Activated T-cell treated with anti-CD3 and anti-CD28 coated beads, Interleukin-2, amount 50 U/mL, for 48 hours (primary cell): ENCODE measurements at regions not wholly inside any gene's neighbourhood (a gene's known extent, or its start where the extent isn't known, plus 50 kb on each side); places are given as distances from the start of the nearest gene placed in this dataset.
"Not testable (repeated sequence)": the region's sequence is repeated elsewhere in the genome, so short reads cannot be mapped to it uniquely, and the experiment has no call there.

Experiments used
- DNase-seq, 2 experiments: peaks; one replicate each; pipeline ENCODE4 v3.0.0-alpha.2; 2020

DNA sequence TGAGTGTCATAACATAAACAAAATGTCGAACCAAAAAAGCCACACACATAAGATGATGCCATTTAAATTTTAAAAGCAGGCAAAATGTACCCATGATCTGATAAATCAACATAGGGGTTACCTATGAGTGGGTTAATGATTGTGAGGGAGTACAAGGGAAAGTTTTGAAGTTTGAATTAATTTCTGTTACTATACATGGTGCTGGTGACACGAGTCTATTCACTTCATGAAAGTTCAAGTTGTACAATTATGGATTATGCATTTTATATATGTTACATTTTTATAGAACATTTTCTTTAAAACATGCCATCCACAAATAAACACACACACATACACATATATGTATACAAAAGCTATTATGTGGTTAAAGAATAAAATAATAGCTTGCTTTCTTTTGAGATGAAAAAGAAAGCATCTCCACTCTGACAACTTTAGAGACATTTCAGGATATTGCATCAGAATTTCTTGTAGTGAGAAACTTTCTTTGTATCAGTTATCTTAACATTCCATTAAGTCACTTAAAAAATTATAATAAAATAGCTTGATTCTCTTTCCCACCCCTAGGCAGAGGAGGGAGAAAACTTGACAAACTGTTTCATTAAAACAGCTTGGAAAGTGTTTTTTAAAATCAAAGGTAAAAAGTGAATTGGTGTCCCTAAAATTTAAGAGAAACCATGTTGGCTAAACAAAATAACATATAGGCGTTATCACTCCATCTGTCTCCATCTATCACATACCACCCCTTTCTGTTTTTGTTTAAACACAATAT lies 891.8 kb upstream of the NDST4 start:
- DNase-seq = no peak

DNA sequence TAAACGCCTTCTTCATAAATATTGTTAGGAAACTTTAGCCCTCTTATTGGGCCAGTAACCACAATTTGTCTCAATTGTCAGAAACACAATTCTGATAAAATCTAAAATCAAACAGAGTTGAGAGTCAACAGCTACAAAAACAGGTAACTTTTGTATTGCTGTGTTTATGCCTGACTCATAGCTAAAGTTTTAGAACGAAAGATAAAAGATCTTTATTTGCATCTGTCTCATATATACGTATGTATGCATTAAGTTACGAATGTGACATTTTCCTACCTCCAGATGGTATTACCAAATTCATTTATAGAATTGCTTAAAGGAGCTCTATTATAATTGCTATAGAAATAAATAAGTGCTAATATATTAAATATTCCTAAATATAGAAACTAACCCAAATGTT lies 887.9 kb upstream of the NDST4 start:
- DNase-seq = no peak

- no peak for DNase-seq
Measured at GRCh38 chr4:115986573-115986972, 873.2 kb upstream of the NDST4 start.

DNA sequence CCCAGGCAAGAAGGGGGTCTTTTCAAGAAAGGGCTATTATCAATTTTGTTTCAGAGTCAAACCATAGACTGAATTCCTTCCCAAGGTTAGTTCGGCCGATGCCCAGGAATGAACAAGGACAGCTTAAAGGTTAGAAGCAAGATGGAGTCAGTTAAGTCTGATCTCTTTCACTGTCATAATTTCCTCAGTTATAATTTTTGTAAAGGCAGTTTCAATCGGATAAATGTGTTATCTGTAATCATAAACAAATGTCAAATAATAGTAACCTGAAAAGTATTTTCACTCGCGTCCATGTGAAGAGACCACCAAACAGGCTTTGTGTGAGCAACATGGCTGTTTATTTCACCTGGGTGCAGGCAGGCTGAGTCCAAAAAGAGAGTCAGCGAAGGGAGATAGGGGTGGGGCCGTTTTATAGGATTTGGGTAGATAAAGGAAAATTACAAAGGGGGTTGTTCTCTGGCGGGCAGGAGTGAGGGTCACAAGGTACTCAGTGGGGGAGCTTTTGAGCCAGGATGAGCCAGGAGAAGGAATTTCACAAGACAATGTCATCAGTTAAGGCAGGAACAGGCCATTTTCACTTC lies 862.1 kb upstream of the NDST4 start:
- not testable (repeated sequence) for DNase-seq

DNA sequence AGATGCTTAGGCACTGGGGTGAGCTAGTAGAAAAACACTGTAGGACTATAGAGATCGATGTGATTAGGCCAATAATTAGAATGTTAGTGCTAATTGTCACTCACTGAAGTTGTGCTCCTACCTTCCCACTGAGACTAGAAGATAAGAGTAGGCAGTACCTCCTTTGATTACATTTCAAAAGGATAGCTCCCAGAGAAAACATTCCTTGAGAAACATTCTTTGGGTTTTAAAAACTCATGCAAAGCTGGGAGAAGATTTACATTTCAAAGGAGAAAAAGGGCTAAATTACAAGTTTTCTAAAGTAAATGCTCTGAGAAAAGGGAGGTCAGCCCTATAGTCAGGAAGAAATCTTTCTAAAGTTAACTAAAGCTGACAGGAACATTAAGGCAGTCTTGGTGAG lies 860.3 kb upstream of the NDST4 start:
- no peak for DNase-seq

GRCh38 chr4:115972967-115973366 lies 859.5 kb upstream of the NDST4 start:
- no peak for DNase-seq

GRCh38 chr4:115970859-115971258 lies 857.4 kb upstream of the NDST4 start:
- DNase-seq = no peak

DNA sequence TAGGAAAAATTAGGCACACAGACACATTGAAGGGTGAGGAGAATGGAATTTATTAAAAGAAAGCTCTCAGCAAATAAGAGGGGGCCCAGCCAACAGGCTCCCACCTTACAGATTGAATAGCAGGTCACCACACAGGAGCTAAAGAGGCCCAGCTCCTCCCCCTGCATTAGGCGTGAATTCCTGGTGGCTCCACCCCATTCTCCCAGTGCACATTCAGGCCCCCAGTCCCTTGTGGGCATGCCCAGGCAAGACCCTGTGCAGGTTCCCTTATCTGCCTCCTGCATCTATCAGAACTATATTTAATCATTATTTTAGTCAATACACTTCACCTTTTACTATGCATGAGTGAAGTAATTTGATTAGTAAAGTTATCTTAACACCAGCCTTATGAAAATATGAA lies 856.3 kb upstream of the NDST4 start:
- no peak for DNase-seq

DNA sequence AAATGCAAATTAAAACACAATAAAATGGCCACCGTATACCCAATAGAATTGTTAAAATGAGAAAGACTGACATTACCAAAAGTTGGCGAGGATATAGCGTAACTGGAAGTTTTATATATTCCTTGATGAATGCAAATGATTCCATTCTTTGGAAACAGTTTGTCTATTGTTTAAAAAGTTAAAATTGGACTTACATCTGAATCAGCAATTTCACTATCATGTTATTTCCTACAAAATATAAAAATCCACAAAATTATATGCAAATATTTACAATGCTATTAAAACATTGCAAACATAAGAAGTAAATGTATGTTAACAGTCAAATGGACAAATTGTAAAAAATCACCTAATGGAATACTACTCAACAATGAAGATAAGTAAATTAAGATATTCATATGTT lies 852.2 kb upstream of the NDST4 start:
- DNase-seq = no peak

- not testable (repeated sequence) for DNase-seq
Measured at GRCh38 chr4:115956054-115956796, 842.8 kb upstream of the NDST4 start.

DNA sequence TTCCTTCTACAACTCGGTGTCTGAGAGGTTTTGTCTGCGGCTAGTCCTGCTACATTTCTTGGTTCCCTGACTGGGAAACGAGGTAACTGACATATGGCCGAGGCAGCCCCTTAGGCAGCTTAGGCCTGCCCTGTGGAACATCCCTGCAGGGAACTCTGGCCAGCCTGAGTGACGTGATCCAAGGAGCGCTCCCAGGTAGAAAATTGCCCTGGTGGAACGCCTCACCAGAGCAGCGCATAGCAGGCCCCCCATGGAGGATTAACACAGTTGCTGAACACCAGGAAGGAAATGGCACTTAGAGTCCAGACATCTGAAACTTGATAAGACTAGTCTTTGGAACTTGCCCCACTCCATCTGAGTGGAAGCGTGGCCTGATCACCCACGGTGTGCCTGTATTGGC lies 837.4 kb upstream of the NDST4 start:
- no peak for DNase-seq

DNA sequence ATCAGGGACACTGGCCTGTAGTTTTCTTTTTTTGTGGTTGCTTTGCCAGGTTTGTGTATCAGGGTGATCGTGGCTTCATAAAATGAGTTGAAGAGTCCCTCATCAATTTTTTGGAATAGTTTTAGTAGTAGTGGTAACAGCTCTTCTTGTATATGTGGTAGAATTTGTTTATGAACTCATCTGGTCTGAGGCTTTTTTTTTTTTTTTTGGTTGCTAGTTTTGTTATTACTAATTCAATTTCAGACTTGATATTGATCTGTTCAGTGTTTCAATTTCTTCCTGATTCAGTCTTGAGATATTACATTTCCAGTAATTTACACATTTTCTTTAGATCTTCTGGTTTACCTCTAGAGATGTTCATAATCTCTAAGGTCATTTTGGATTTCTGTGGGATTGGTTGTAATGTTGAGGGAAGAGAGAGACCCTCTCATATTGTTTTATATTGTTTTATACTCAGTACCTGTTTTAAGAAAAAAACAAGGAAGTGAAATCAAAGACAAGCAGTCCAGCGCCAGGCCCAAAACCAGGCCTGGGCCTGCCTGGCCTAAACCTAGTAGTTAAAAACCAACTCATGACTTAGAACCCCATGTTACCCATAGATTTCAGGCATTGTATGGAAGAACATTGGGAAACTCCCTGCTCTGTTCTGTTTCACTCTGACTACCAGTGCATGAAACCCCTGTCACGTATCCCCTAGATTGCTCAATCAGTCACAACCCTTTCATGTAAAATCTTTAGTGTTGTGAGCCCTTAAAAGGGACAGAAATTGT lies 836.7 kb upstream of the NDST4 start:
- DNase-seq = not testable (repeated sequence)

- no peak for DNase-seq
Measured at GRCh38 chr4:115945026-115945425, 831.6 kb upstream of the NDST4 start.

DNA sequence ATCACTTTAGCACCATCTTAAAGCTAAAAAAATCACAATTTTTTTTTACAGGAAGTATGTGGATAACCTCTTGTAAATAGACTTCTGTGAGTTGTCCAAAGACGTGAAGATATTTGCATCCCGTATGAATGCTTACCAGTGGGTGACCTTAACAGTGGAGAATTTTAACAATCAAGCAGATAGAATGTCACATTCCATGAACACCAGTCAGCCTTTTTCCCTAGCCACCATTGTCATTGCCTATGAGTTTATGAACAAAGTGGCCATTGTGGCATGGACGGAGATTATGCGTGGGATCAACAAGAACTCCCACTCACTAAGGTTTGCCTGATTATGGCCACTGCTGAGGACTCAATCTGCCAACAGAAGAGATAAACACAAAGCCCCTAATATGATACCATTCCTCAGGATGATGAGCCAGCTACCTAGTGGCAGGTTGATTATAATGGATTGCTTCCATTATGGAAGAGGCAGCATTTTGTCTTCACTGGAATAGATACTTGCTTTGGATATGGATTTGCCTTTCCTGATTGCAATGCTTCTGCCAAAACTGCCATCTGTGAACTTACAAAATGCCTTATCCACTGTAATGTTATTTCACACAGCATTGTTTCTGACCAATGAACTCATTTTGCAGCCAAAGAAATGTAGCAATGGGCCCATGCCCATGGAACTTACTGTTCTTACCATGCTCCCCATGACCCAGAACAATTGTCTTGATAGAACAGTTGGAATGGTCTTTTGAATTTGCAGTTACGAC lies 830.9 kb upstream of the NDST4 start:
- DNase-seq = no peak

DNA sequence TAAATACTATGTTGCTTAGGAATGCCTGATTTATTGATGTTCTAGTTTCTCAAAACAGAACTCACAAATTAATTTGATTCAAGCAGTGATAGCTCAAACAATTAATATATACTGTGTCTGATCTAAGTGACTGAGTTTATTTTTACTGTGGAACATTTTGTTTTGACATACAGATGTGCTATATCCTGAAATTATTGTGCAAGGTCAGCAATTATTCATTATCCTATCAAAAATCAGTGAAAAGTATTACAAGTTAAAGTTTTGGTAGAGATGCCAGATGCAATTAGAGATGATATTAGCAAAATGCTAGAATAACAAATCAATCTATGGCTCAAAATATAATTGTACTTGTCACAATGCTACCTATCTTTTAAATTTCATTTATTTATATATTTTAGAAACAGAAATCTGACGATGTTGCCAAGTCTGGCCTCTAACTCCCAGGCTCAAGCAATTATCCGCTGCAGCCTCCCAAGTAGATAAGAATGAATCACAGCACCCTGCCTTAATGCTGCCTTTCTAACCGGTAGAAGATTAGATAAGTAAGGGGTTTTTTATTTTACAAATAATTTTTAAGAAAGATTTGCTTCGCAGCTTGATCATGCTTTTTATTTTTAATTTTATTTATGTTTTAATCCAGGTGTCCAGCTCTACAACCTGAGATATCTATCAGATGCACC lies 825.5 kb upstream of the NDST4 start:
- no peak for DNase-seq

- no peak for DNase-seq
Measured at GRCh38 chr4:115929373-115929772, 816.0 kb upstream of the NDST4 start.

- no peak for DNase-seq
Measured at GRCh38 chr4:115927382-115927781, 814.0 kb upstream of the NDST4 start.

DNA sequence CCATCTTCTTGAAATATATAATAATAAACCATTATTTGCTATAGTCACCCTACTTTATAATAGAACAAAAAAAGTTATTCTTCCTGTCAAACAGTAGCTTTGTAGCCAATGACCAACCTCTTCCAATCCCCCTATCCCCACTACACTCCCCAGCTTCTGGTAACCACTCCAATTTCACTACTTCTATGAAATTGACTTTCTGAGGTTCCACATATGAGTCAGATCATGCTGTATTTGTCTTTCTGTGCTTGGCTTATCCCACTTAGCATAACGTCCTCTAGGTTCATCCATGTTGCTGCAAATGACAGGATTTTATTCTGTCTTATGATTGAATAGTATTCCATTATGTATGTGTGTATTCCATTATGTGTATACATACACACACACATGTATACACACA lies 809.7 kb upstream of the NDST4 start:
- no peak for DNase-seq

DNA sequence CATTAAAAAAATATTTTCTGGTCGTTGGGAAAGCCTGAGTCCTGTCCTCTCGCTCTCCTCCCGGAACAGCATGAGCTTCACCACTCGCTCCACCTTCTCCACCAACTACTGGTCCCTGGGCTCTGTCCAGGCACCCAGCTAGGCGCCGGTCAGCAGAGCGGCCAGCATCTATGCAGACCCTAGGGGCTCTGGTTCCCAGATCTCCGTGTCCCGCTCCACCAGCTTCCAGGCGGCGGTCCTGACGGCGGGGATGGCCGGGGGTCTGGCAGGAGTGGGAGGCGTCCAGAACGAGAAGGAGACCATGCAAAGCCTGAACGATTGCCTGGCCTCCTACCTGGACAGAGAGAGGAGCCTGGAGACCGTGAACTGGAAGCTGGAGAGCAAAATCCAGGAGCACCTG lies 807.2 kb upstream of the NDST4 start:
- DNase-seq = no peak

DNA sequence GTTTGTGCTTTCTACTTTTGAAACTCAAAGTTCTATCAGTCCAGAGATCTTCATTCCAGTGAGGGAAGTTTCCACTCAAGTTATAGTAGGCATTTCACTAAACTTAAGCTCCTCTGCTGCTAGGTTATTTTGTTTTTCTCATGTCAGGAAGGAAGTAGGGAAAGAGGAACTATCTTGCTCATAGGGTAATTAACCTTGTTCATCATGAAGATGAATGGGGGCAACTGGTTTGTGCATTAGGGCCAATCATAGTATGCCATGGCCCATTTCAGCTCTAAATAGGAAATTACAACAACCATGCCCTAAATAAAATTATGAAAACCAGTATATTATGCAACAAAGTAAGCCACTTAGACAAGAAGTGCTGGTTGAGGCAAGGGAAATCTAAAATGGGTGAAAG lies 804.7 kb upstream of the NDST4 start:
- DNase-seq = no peak

DNA sequence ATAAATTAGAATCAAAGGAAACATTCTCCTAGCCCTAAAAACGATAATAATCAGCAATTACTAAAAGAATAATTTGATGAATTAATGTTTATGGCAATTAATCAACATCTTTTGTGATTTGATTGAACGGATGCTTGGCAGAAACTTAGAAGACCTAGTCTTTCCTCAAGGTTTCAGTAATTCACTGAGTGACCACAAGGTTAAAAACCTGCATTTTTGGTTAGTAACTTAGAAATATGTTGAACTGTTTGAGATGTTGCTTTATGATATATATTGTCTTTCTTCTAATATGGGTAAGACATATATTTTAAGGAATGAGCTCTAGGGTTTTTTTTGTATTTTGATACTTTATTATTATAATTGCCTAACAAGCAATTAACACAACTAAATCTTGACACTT lies 793.0 kb upstream of the NDST4 start:
- no peak for DNase-seq

- no peak for DNase-seq
Measured at GRCh38 chr4:115883847-115884246, 770.4 kb upstream of the NDST4 start.
